PC-9 (cell line): ENCODE measurements at regions not wholly inside any gene's neighbourhood (a gene's known extent, or its start where the extent isn't known, plus 50 kb on each side); places are given as distances from the start of the nearest gene placed in this dataset.

Source experiments
- CTCF ChIP-seq: fragments of 200-600 bp; sonication (generic); conservative IDR thresholded peaks from 2 replicates; pipeline ENCODE4 v1.6.1; 2017; ENCODE audit warnings: mixed run types, antibody characterized with exemption, mild to moderate bottlenecking, moderate library complexity
- EZH2 ChIP-seq: fragments of 200-600 bp; sonication (generic); IDR thresholded peaks from 2 replicates; pipeline ENCODE4 v1.8.0; 2017; ENCODE audit warnings: antibody characterized with exemption, low read depth

DNA sequence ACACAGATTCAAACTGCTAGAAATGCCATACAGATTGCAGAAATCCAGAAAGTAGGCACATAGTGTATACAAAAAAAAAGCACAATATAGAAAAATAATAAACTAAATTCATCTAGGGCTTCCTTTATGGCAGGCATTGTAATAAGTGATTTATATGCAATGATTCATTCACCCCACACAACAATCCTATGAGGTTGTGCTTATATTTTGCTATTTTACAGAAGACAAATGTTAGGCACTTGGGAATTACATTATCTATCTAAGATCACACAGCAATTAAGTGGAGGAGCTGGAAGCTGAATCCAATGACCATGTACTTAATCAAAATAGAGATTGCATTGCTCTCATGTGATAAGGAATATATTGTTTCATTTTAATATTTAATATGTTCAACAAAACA lies 225.7 kb upstream of the KCNK2 start:
- TF ChIP-seq CTCF (no peak), EZH2 (no peak)
